ENCODE measurements at regions not wholly inside any gene's neighbourhood (a gene's known extent, or its start where the extent isn't known, plus 50 kb on each side); places are given as distances from the start of the nearest gene placed in this dataset.

DNA sequence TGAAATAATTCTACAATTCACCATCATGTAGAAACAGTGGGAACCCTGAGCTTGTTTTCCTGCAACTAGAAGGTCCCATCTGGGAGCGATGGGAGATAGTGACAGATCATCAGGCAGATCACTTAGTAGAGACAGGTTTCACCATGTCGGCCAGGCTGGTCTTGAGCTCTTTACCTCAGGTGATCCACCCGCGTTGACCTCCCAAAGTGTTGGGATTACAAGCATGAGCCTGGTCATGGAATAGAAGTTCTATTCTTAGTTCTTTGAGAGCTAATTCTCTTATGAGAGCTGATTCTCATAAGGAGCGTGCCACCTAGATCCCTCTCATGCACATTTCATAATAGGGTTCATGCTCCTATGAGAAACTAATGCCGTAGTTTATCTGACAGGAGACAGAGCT is 778.0 kb upstream of the AUTS2 start:
- H3K4me3 ChIP-seq (ENCODE audit: low read depth, low read length) = no peak overlapping the region
- DNase-seq (ENCODE audit: low read depth, low spot score) = no peak
- TF ChIP-seq, protein P1, sequence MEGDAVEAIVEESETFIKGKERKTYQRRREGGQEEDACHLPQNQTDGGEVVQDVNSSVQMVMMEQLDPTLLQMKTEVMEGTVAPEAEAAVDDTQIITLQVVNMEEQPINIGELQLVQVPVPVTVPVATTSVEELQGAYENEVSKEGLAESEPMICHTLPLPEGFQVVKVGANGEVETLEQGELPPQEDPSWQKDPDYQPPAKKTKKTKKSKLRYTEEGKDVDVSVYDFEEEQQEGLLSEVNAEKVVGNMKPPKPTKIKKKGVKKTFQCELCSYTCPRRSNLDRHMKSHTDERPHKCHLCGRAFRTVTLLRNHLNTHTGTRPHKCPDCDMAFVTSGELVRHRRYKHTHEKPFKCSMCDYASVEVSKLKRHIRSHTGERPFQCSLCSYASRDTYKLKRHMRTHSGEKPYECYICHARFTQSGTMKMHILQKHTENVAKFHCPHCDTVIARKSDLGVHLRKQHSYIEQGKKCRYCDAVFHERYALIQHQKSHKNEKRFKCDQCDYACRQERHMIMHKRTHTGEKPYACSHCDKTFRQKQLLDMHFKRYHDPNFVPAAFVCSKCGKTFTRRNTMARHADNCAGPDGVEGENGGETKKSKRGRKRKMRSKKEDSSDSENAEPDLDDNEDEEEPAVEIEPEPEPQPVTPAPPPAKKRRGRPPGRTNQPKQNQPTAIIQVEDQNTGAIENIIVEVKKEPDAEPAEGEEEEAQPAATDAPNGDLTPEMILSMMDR (IDR thresholded peaks at IDR 0.05; ENCODE audit: insufficient read depth, low read length, missing control alignments) = no peak
- ChIA-PET POLR2A (no interaction called here), CTCF (no interaction called here)

DNA sequence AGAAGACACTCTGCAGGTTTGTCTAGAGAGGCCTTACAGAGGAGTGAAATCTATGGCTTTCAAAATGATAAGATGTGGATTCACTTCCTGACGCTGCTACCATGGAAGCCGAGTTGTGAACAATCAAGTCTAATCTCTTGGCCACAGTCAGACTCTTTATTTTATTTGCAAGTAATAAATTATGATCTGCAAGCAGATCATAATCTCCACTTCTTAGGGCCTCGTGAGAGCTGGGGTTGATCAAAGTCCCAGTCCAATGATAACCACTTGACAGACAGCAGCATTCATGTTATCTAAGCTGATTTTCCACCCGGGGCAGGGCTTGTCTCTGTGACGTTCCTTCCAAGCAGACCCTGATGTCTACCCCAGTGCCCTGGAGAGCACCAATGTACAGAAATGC is 776.4 kb upstream of the AUTS2 start:
- ChIA-PET POLR2A (interaction anchor here (0.9 kb wide), 1 partner anchor 20 kb away, joined by 3 read pairs; no protein-coding TSS in a partner anchor), CTCF (no interaction called here)
- DNase-seq (ENCODE audit: low read depth, low spot score) = no peak

DNA sequence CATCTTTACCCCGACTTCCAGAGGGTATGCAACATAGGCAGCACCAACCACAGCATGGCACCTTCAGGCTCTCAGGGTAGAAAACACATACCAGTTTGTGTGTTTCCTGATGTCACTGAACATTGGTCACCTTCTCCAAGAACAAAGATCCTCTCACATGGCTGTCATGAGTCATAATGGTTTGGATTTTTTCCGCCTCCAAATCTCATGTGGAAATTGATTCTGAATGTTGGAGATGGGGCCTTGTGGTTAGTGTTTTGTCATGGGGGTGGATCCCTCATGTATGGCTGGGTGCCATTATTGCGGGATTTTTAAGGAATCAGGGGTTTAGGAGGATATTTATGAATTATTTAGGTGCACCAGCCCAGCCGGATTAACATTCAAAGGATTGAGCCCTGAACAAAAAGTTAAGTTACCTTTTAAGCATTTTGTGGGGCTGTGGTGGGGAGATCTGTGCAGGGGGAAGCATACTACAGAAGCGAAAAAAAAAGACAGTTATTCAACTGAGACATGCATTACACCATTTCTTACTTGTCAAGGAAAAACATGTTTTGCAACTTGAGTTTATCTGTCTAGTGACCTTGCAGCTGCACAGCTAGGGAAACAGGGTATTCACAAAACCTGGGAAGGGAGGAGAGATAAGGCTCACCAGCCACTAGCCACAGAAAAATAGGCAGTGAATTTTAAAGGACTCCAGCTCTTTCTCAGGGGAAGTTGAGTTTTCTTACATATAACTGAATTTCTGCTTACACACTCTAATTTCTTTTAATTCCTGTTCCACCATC is 774.1 kb upstream of the AUTS2 start:
- ChIA-PET CTCF (no interaction called here), POLR2A (no interaction called here)
- no peak for DNase-seq (ENCODE audit: low read depth, low spot score)
- H3K4me3 ChIP-seq (ENCODE audit: low read depth, low read length) = no peak overlapping the region
- TF ChIP-seq, protein P1 (IDR thresholded peaks at IDR 0.05; ENCODE audit: insufficient read depth, low read length, missing control alignments) = no peak

More for the DNA sequence above, 776.4 kb upstream of the AUTS2 start:
- TF ChIP-seq, protein P1 (IDR thresholded peaks at IDR 0.05; ENCODE audit: insufficient read depth, low read length, missing control alignments) = no peak
- no peak overlapping the region for H3K4me3 ChIP-seq (ENCODE audit: low read depth, low read length)

DNA sequence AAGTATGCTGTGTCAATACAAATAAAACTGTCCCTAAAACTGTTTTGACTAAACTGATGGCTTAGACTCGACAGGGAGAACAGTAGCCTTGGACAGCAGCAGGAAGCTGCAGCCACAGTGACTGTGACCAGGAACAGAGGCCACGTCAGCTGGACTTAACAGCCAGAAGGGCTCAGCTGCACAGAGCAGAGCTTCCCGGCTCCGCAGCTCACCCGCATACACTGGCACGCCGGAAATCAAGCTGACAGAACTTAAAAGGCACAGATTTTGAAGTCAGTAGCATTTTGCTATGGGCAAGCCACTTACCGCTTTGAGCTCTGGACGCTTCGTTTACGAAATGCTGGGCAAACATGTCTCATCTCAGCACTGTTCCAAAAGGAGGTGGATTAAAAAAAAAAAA is 769.7 kb upstream of the AUTS2 start:
- ChIA-PET POLR2A (no interaction called here), CTCF (no interaction called here)
- TF ChIP-seq, protein P1 (IDR thresholded peaks at IDR 0.05; ENCODE audit: insufficient read depth, low read length, missing control alignments) = no peak
- DNase-seq (ENCODE audit: low read depth, low spot score) = no peak
- no peak overlapping the region for H3K4me3 ChIP-seq (ENCODE audit: low read depth, low read length)

DNA sequence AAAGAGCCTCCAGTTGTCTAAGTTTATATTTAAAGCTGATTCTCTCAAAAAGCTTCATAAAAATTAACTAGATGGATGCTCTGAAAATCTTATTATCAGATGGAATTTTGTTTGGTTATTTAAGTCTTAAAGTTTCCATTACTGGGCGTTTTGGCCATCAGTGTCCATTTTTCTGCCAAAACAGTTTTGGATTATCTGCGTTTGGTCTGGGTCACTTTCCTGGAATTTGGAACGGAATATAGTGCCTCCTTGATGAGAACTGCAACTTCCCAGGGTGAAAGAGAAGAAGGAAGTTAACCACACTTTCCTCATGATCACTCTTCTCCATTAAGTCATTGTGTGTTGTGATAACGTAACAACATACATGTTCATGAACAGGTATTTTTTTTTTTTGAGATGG is 764.9 kb upstream of the AUTS2 start:
- POLR2A ChIA-PET = no interaction called here
- TF ChIP-seq, protein P1 (IDR thresholded peaks at IDR 0.05; ENCODE audit: insufficient read depth, low read length, missing control alignments) = no peak
- DNase-seq (ENCODE audit: low read depth, low spot score) = no peak
- H3K4me3 ChIP-seq (ENCODE audit: low read depth, low read length) = no peak overlapping the region
- CTCF ChIA-PET = no interaction called here

DNA sequence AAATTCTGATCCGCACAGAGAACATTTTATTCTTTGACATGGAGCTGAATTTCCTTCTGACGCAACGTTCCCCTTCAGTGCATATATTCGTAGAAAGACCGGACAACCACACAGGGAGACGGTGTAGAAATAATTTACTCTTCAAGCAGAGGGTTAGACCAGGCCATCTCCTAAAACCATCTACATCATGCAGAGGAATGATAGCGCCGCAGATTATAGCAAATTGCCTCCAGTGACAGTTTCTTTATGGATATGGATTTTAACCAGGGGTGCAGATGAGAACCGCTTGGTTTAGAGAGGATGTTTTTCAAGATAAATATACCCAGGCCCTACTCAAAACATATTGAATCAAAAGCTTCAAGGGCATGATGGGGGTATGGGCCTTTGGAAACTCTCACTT is 759.3 kb upstream of the AUTS2 start:
- DNase-seq (ENCODE audit: low read depth, low spot score) = no peak
- CTCF ChIA-PET = interaction anchor here (1.3 kb wide), 1 partner anchor 40 kb away, joined by 3 read pairs; no protein-coding TSS in a partner anchor
- TF ChIP-seq, protein P1 (IDR thresholded peaks at IDR 0.05; ENCODE audit: insufficient read depth, low read length, missing control alignments) = no peak
- POLR2A ChIA-PET = no interaction called here
- no peak overlapping the region for H3K4me3 ChIP-seq (ENCODE audit: low read depth, low read length)
